ENCODE measurements at regions not wholly inside any gene's neighbourhood (a gene's known extent, or its start where the extent isn't known, plus 50 kb on each side); places are given as distances from the start of the nearest gene placed in this dataset.

DNA sequence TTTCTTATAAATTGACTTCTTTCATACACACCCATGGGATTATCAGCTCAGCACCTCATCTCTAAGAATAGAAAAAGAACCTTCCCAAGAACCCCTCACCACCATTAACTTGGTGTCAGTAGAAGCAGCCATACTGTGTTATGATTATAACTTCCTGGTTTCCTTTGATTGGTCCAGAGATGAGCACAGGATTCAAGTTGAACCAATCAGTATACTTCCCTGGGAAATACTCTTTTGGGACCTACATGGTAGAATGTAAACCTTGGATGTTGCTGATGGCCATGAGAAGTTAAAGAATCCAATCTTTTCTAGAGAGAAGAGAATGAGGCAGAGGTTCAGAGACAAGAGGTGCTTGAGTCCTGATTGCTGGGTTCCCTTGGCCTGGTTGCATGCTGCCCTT, 190.8 kb downstream of the BMP7 start:
- ATAC-seq (no peak), DNase-seq (no peak)
- ChIA-PET CTCF (no interaction called here), POLR2A (interaction anchor here (0.6 kb wide), 1 partner anchor 50 kb away, joined by 3 read pairs; no protein-coding TSS in a partner anchor)
- Mint-ChIP-seq H3K36me3 (ENCODE audit: low read depth) (no peaks in the 10 kb centered on the region), H3K9me3 (ENCODE audit: insufficient read depth) (peaks cover 9% of the 10 kb centered on the region), H3K4me1 (ENCODE audit: low read depth) (no peaks in the 10 kb centered on the region), H3K27ac (no peak overlapping the region), H3K4me3 (no peak overlapping the region), H3K27me3 (ENCODE audit: low read depth) (peaks cover 10% of the 10 kb centered on the region)

GRCh38 chr20:57076152-57076652, 190.2 kb downstream of the BMP7 start:
- Mint-ChIP-seq H3K4me1 (ENCODE audit: low read depth) (no peaks in the 10 kb centered on the region), H3K36me3 (ENCODE audit: low read depth) (no peaks in the 10 kb centered on the region), H3K27ac (no peak overlapping the region), H3K9me3 (ENCODE audit: insufficient read depth) (peaks cover 9% of the 10 kb centered on the region), H3K4me3 (no peak overlapping the region), H3K27me3 (ENCODE audit: low read depth) (peaks cover 7% of the 10 kb centered on the region)
- ATAC-seq (no peak), DNase-seq (no peak)
- POLR2A ChIA-PET = no interaction called here
- CTCF ChIA-PET = no interaction called here

- CTCF ChIA-PET = no interaction called here
- Mint-ChIP-seq H3K4me1 (ENCODE audit: low read depth) (no peaks in the 10 kb centered on the region), H3K36me3 (ENCODE audit: low read depth) (no peaks in the 10 kb centered on the region), H3K4me3 (no peak overlapping the region), H3K9me3 (ENCODE audit: insufficient read depth) (peaks cover 9% of the 10 kb centered on the region), H3K27me3 (ENCODE audit: low read depth) (no peaks in the 10 kb centered on the region), H3K27ac (no peak overlapping the region)
- DNase-seq = no peak
- no peak for ATAC-seq
- POLR2A ChIA-PET = no interaction called here
Measured at GRCh38 chr20:57076951-57077350, 189.5 kb downstream of the BMP7 start.

DNA sequence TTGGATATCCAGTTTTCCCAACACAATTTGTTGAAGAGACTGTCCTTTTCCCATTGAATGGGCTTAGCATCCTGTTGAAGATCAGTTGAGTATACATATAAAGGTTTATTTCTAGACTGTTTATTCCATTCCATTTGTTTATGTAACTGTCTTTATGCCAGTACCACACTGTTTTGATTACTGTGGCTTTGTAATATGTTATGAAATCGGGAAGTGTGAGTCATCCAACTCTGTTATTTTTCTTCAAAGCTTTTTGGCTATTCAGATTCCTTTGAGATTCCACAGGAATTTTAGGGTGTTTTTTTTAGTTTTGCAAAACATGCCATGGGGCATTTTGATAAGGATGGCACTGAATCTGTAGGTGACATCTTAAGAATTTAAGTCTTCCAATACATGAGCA, 188.3 kb downstream of the BMP7 start:
- Mint-ChIP-seq H3K4me3 (no peak overlapping the region), H3K9me3 (ENCODE audit: insufficient read depth) (peaks cover 9% of the 10 kb centered on the region), H3K27ac (no peak overlapping the region), H3K36me3 (ENCODE audit: low read depth) (no peaks in the 10 kb centered on the region), H3K27me3 (ENCODE audit: low read depth) (no peaks in the 10 kb centered on the region), H3K4me1 (ENCODE audit: low read depth) (no peaks in the 10 kb centered on the region)
- ChIA-PET POLR2A (no interaction called here), CTCF (no interaction called here)
- DNase-seq = no peak
- no peak for ATAC-seq

DNA sequence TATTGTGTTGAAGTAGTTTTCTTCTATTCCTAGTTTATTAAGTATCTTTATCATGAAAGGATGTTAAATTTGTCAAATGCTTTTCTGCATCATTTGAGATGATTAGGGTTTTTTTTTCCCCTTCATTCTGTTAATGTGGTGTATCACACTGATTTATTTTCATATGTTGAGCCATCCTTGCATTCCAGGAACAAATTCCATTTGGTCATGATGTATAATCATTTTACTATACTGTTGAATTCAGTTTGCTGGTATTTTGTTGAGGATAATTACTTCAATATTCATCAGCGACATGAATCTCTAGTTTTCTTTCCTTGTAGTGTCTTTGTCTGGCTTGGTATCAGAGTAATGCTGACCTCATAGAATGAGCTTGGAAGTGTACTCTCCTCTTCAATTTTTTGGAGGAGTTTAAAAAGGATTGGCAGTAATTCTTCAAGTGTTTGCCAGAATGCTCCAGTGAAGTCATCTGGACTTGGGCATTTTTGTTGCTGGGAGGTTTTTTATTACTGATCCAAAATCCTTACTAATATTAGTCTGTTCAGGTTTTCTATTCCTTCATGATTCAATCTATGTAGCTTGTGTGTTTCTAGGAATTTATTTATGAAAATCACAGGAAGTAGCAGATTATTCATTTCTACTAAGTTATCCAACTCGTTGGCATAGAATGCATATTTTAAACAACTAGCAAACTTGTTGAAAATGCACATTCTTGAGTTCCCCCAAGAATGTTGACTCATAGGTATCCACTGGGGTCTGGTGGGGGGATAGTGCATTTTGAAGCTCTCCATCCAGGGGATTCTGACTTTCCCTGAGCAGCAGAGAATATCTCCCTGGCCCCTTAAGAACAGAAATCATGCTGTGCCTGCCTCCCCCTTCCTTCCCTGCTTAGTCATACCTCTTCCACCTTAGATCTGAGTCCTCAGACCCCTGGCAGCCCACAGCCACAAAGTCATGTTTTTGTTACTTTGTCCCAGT, 187.1 kb downstream of the BMP7 start:
- Mint-ChIP-seq H3K4me3 (no peak overlapping the region), H3K36me3 (ENCODE audit: low read depth) (no peaks in the 10 kb centered on the region), H3K27ac (no peak overlapping the region), H3K27me3 (ENCODE audit: low read depth) (no peaks in the 10 kb centered on the region), H3K4me1 (ENCODE audit: low read depth) (no peaks in the 10 kb centered on the region), H3K9me3 (ENCODE audit: insufficient read depth) (peaks cover 9% of the 10 kb centered on the region)
- POLR2A ChIA-PET = no interaction called here
- ATAC-seq (no peak), DNase-seq (no peak)
- CTCF ChIA-PET = interaction anchor here (1.0 kb wide), 1 partner anchor 11 kb away, joined by 3 read pairs; no protein-coding TSS in a partner anchor

DNA sequence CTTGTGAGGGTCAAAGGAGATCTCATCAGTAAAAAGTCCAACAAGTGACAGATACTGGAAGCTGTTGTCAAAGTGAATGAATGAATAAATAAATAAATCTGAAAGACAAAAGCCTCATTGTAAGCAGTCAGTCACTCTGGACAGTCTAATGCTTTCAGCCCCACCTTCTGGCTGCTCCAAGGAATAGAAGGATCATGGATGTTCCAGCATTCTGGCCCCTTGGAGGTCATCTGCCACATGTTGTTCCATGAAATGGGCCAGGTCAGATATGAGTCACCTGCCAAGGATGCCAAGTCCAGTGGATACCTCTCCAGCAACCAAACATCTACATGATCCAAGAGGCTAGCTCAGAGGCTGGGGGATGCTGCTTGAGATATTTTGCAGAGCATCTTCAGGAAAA, 185.6 kb downstream of the BMP7 start:
- CTCF ChIA-PET = interaction anchor here (1.1 to 1.3 kb wide), 2 partner anchors 9 to 237 kb away, joined by 3 to 4 read pairs; no protein-coding TSS in a partner anchor
- Mint-ChIP-seq H3K4me1 (ENCODE audit: low read depth) (no peaks in the 10 kb centered on the region), H3K27ac (no peak overlapping the region), H3K36me3 (ENCODE audit: low read depth) (no peaks in the 10 kb centered on the region), H3K4me3 (no peak overlapping the region), H3K27me3 (ENCODE audit: low read depth) (no peaks in the 10 kb centered on the region), H3K9me3 (ENCODE audit: insufficient read depth) (peaks cover 9% of the 10 kb centered on the region)
- no peak for ATAC-seq
- POLR2A ChIA-PET = no interaction called here
- DNase-seq = no peak

- POLR2A ChIA-PET = no interaction called here
- Mint-ChIP-seq H3K27ac (no peak overlapping the region), H3K27me3 (ENCODE audit: low read depth) (no peaks in the 10 kb centered on the region), H3K4me1 (ENCODE audit: low read depth) (no peaks in the 10 kb centered on the region), H3K4me3 (no peak overlapping the region), H3K9me3 (ENCODE audit: insufficient read depth) (peaks cover 9% of the 10 kb centered on the region), H3K36me3 (ENCODE audit: low read depth) (no peaks in the 10 kb centered on the region)
- CTCF ChIA-PET = no interaction called here
- ATAC-seq (no peak), DNase-seq (no peak)
Measured at GRCh38 chr20:57082357-57082945, 184.0 kb downstream of the BMP7 start.

GRCh38 chr20:57083072-57083471, 183.4 kb downstream of the BMP7 start:
- Mint-ChIP-seq H3K4me1 (ENCODE audit: low read depth) (no peaks in the 10 kb centered on the region), H3K36me3 (ENCODE audit: low read depth) (no peaks in the 10 kb centered on the region), H3K9me3 (ENCODE audit: insufficient read depth) (peaks cover 9% of the 10 kb centered on the region), H3K27me3 (ENCODE audit: low read depth) (no peaks in the 10 kb centered on the region), H3K27ac (no peak overlapping the region), H3K4me3 (no peak overlapping the region)
- ChIA-PET POLR2A (no interaction called here), CTCF (no interaction called here)
- ATAC-seq (no peak), DNase-seq (no peak)

- no peak for DNase-seq
- no peaks in the 10 kb centered on the region for H3K9me3 Mint-ChIP-seq (ENCODE audit: insufficient read depth)
- POLR2A ChIA-PET = no interaction called here
- CTCF ChIA-PET = no interaction called here
- H3K4me3 Mint-ChIP-seq = no peak overlapping the region
- no peaks in the 10 kb centered on the region for H3K36me3 Mint-ChIP-seq (ENCODE audit: low read depth)
- no peaks in the 10 kb centered on the region for H3K4me1 Mint-ChIP-seq (ENCODE audit: low read depth)
- H3K27ac Mint-ChIP-seq = no peak overlapping the region
- no peak for ATAC-seq
- H3K27me3 Mint-ChIP-seq (ENCODE audit: low read depth) = peaks cover 1% of the 10 kb centered on the region
Measured at GRCh38 chr20:57086066-57086465, 180.4 kb downstream of the BMP7 start.

- DNase-seq = no peak
- no peaks in the 10 kb centered on the region for H3K36me3 Mint-ChIP-seq (ENCODE audit: low read depth)
- ATAC-seq = no peak
- H3K27ac Mint-ChIP-seq = no peak overlapping the region
- ChIA-PET POLR2A (no interaction called here), CTCF (interaction anchor here (0.8 kb wide), 1 partner anchor 259 kb away, joined by 5 read pairs; no protein-coding TSS in a partner anchor)
- H3K4me1 Mint-ChIP-seq (ENCODE audit: low read depth) = no peaks in the 10 kb centered on the region
- H3K4me3 Mint-ChIP-seq = no peak overlapping the region
- H3K9me3 Mint-ChIP-seq (ENCODE audit: insufficient read depth) = no peaks in the 10 kb centered on the region
- peaks cover 1% of the 10 kb centered on the region for H3K27me3 Mint-ChIP-seq (ENCODE audit: low read depth)
Measured at GRCh38 chr20:57087102-57087501, 179.3 kb downstream of the BMP7 start.

- Mint-ChIP-seq H3K4me1 (ENCODE audit: low read depth) (no peaks in the 10 kb centered on the region), H3K36me3 (ENCODE audit: low read depth) (no peaks in the 10 kb centered on the region), H3K27me3 (ENCODE audit: low read depth) (peaks cover 1% of the 10 kb centered on the region), H3K4me3 (no peak overlapping the region), H3K27ac (no peak overlapping the region), H3K9me3 (ENCODE audit: insufficient read depth) (no peaks in the 10 kb centered on the region)
- POLR2A ChIA-PET = no interaction called here
- DNase-seq (no peak), ATAC-seq (no peak)
- CTCF ChIA-PET = interaction anchor here (0.8 kb wide), 1 partner anchor 259 kb away, joined by 5 read pairs; no protein-coding TSS in a partner anchor
Measured at GRCh38 chr20:57087705-57088104, 178.7 kb downstream of the BMP7 start.

DNA sequence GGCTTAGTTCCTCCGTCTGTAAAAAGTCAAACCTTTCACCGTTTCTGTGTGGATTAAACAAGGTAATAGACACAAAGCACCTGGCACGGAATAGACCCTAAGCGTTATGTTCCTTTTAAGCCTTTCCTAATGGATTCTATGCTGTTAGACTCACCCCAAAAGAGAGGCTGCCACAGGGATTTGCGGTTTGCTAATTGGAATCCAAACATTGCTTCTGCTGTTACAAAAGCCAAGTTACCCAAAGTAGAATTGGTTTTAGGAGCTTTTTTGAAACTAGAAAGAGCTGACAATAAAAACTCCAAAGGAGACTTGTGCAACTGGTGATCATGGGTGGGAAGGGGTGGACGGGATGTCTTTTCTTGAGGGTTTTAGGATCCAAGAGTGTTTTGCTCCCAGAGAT, 178.0 kb downstream of the BMP7 start:
- Mint-ChIP-seq H3K4me3 (no peak overlapping the region), H3K27ac (no peak overlapping the region), H3K9me3 (ENCODE audit: insufficient read depth) (no peaks in the 10 kb centered on the region), H3K4me1 (ENCODE audit: low read depth) (no peaks in the 10 kb centered on the region), H3K36me3 (ENCODE audit: low read depth) (no peaks in the 10 kb centered on the region), H3K27me3 (ENCODE audit: low read depth) (peaks cover 1% of the 10 kb centered on the region)
- CTCF ChIA-PET = interaction anchor here (0.7 kb wide), 1 partner anchor 22 kb away, joined by 3 read pairs; no protein-coding TSS in a partner anchor
- DNase-seq = no peak
- no peak for ATAC-seq
- POLR2A ChIA-PET = no interaction called here
